ENCODE measurements at regions not wholly inside any gene's neighbourhood (a gene's known extent, or its start where the extent isn't known, plus 50 kb on each side); places are given as distances from the start of the nearest gene placed in this dataset.
A peak's percentile ranks its signal among the peaks of the same experiment; 100 is the strongest.

GRCh38 chr2:144587306-144587705, 67.4 kb upstream of the ZEB2 start:
- Histone ChIP-seq H3K4me1 (replicated peaks in 1 of 2) (no peaks in the 10 kb centered on the region), H3K4me3 (no peak overlapping the region), H3K27me3 (no peaks in the 10 kb centered on the region), H3K27ac (no peak overlapping the region), H3K36me3 (replicated peaks in 1 of 2) (no peaks in the 10 kb centered on the region), H3K9me3 (replicated peaks in 1 of 3) (no peaks in the 10 kb centered on the region)
- DNase-seq, result no peak
- WGBS, 4 donors, result 91 to 99% (median 97%) methylated on average over 1 of the region's 1 CpG
- TF ChIP-seq POLR2A (IDR thresholded peaks at IDR 0.05), result no peak
- TF ChIP-seq, protein P1, sequence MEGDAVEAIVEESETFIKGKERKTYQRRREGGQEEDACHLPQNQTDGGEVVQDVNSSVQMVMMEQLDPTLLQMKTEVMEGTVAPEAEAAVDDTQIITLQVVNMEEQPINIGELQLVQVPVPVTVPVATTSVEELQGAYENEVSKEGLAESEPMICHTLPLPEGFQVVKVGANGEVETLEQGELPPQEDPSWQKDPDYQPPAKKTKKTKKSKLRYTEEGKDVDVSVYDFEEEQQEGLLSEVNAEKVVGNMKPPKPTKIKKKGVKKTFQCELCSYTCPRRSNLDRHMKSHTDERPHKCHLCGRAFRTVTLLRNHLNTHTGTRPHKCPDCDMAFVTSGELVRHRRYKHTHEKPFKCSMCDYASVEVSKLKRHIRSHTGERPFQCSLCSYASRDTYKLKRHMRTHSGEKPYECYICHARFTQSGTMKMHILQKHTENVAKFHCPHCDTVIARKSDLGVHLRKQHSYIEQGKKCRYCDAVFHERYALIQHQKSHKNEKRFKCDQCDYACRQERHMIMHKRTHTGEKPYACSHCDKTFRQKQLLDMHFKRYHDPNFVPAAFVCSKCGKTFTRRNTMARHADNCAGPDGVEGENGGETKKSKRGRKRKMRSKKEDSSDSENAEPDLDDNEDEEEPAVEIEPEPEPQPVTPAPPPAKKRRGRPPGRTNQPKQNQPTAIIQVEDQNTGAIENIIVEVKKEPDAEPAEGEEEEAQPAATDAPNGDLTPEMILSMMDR (IDR thresholded peaks at IDR 0.05), result no peak
- intact Hi-C loops (cut with DNase I), result no loop called here

DNA sequence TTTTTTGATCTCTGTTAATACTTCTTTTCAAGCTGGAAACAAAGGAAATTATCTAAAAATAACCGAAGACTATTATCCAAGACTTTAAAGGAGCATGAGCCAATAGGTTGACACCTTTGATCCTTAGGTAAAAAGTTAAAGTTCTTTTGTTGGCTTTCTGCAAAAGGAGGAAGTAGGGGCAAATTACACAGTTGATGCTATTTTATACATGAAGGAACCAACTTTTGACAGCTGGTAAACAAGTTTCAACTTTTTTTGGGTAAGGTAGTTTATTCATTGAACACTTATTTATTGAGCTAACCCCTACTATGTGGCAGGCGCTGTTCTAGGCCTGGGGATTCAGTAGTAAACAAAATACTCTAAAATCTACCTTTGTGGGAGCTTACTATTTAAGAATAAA, 66.6 kb upstream of the ZEB2 start:
- no peaks in the 10 kb centered on the region for H3K4me1 ChIP-seq (replicated peaks in 1 of 2)
- TF ChIP-seq POLR2A (IDR thresholded peaks at IDR 0.05), result no peak
- TF ChIP-seq, protein P1 (IDR thresholded peaks at IDR 0.05), result no peak
- no peaks in the 10 kb centered on the region for H3K27me3 ChIP-seq
- H3K27ac ChIP-seq, result no peak overlapping the region
- H3K9me3 ChIP-seq (replicated peaks in 1 of 3), result no peaks in the 10 kb centered on the region
- H3K4me3 ChIP-seq, result no peak overlapping the region
- no peaks in the 10 kb centered on the region for H3K36me3 ChIP-seq (replicated peaks in 1 of 2)
- 83 to 93% (median 89%) methylated on average over 2 of the region's 2 CpGs for WGBS, 4 donors
- intact Hi-C loops (cut with DNase I), result no loop called here
- DNase-seq, result no peak

DNA sequence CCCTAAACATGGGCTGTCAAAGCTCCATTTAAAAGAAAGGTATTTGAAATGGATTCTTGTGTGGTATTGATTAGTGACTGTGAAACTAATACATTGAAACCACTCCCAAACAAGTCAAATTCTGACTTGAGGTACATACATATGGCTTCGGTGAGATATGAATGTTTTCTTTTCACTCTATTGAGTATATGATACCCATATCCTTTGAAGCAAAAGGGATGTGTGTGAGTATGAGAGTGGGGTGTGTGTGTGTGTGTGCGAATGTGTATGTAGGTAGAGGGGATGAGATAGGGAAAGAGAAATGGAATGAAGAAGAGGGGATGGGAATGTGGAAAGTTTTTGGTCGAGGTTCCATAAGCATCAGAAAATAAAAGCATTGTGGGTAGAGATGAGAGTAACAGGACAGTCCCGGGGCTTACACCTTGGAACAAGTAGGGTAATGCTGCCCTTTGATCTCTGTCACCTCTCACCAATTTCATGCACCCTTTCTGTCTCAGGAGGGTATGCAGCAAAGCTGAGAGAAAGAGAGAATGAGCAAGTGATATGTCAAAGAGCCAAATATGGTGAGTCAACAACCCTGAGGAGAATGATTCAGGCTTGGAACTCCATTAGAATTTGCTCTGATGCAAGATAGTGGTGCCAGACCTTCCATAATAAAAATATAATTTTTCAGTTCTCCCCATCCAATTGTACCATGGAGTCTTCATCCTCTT, 64.0 kb upstream of the ZEB2 start:
- no peak for TF ChIP-seq POLR2A (IDR thresholded peaks at IDR 0.05)
- TF ChIP-seq, protein P1 (IDR thresholded peaks at IDR 0.05), result no peak
- intact Hi-C loops (cut with DNase I), result no loop called here
- no peaks in the 10 kb centered on the region for H3K27me3 ChIP-seq
- H3K27ac ChIP-seq, result no peak overlapping the region
- no peaks in the 10 kb centered on the region for H3K9me3 ChIP-seq (replicated peaks in 1 of 3)
- no peaks in the 10 kb centered on the region for H3K36me3 ChIP-seq (replicated peaks in 1 of 2)
- no peak overlapping the region for H3K4me3 ChIP-seq
- DNase-seq, result peak in 2 of 7 donors; percentile 17 to 28
- no peaks in the 10 kb centered on the region for H3K4me1 ChIP-seq (replicated peaks in 1 of 2)
- 85 to 92% (median 87%) methylated on average over 4 of the region's 4 CpGs for WGBS, 4 donors

DNA sequence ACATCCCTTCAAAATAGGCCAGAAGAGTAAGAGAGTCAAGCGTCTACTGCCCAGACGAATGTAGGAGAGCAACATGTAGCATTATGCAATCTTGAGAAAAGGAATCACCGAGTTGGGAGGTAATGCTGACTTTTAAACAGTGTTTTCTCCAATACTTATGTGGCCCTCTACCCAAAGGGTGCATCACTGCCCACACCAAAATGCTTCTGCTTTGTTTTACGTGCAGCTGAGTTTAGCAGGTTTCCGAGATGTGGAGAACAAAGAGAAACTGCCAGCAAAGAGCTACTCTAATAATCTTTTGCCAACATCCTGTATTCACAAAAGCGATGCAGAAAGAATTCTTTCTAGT, 63.4 kb upstream of the ZEB2 start:
- WGBS, 4 donors, result 72 to 78% (median 76%) methylated on average over 6 of the region's 6 CpGs
- no peak for TF ChIP-seq POLR2A (IDR thresholded peaks at IDR 0.05)
- TF ChIP-seq, protein P1 (IDR thresholded peaks at IDR 0.05), result no peak
- intact Hi-C loops (cut with DNase I), result no loop called here
- H3K4me1 ChIP-seq (replicated peaks in 1 of 2), result no peaks in the 10 kb centered on the region
- H3K4me3 ChIP-seq, result no peak overlapping the region
- no peaks in the 10 kb centered on the region for H3K9me3 ChIP-seq (replicated peaks in 1 of 3)
- H3K27ac ChIP-seq, result no peak overlapping the region
- no peaks in the 10 kb centered on the region for H3K36me3 ChIP-seq (replicated peaks in 1 of 2)
- no peak for DNase-seq
- no peaks in the 10 kb centered on the region for H3K27me3 ChIP-seq
